GM21390 (cell line): ENCODE measurements at regions not wholly inside any gene's neighbourhood (a gene's known extent, or its start where the extent isn't known, plus 50 kb on each side); places are given as distances from the start of the nearest gene placed in this dataset.
"Not testable (repeated sequence)": the region's sequence is repeated elsewhere in the genome, so short reads cannot be mapped to it uniquely, and the experiment has no call there.

Experiments
- ATAC-seq: cut with Tn5 transposase; IDR thresholded peaks from one replicate; pipeline ENCODE4 v1.9.1; 2021; ENCODE audit not compliant: unreplicated experiment

DNA sequence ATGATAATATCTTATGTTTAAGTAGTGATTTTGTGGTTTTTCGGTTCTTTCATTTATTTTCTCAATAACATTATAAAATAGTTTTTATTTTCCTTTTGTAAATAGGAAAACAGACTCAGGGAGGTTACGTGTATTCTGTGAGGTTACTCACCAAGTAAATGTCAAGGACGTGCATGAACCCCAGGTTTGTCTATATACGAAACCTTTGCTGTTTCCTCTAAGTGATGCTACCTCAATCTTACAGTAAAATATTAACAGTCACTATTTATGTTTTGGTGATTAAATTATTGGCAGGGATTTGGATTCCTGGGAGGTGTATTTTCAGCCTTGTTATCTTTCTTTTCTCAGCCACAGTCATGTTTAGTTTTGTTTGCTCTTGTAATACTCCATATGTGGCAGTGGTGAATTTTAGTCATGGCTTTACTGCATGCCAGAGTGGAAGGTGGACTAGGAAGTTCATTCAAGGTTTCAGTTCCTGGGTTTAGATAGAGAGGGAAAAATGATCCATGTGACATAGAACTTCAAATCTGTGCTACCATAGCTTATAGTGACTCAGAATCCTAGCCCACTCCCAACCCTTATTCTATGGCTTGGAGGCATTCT is 139.9 kb downstream of the ARL4A start:
- no peak for ATAC-seq

DNA sequence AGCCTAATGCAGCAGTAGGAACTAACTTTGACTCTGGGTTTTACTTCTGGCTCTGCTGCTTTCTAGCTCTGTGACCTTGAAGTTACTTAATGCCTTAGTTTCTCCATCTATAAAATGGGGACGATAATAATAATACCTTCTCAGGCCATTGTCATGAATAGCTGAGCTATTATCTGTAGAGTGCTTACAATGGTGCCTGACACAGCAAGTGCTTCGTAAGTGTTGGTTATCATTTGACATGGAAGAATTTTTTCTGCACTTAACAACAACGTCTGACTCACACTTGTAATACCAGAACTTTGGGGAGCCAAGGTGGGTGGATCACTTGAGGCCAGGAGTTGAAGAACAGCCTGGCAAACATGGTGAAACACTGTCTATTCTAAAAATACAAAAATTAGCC is 140.5 kb downstream of the ARL4A start:
- ATAC-seq = no peak

GRCh38 chr7:12831024-12831423 is 143.6 kb downstream of the ARL4A start:
- no peak for ATAC-seq

DNA sequence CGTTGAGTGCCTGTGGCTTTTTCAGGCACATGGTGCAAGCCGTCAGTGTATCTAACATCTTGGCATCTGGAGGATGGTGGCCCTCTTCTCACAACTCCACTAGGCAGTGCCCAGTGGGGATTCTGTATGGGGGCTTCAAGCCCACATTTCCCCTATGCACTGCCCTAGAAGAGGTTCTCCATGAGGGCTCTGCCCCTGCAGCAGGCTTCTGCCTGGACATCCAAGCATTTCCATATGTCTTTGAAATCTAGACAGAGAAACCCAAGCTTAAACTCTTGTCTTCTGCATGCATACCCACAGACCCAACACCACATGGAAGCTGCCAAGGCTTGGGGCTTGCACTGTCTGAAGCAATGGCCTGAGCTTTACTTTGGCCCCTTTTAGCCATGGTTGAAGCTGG is 146.4 kb downstream of the ARL4A start:
- no peak for ATAC-seq

GRCh38 chr7:12834782-12835181 is 147.3 kb downstream of the ARL4A start:
- ATAC-seq = no peak

GRCh38 chr7:12839508-12840153 is 152.2 kb downstream of the ARL4A start:
- no peak for ATAC-seq

DNA sequence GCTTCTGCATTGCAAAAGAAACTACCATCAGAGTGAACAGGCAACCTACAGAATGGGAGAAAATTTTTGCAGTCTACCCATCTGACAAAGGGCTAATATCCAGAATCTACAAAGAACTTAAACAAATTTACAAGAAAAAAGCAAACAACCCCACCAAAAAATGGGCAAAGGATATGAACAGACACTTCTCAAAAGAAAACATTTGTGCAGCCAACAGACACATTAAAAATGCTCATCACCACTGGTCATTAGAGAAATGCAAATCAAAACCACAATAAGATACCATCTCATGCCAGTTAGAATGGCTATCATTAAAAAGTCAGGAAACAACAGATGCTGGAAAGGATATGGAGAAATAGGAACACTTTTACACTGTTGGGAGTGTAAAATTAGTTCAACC is 157.3 kb downstream of the ARL4A start:
- not testable (repeated sequence) for ATAC-seq

DNA sequence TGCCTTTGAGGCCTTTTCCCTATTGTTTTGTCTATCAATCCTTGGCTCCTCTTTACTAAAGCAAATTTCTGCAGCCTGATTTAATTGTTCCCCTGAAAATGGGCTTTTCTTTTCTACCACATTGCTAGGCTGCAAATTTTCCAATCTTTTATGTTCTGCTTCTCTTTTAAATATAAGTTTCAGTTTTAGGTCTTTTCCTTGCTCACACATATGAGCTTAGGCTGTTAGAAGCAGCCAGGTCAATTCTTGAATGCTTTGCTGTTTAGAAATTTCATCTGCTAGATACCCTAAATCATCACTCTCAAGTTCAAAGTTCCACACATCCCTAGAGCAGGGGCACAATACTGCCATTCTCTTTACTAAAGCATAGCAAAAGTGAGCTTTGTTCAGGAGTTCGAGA is 159.6 kb downstream of the ARL4A start:
- no peak for ATAC-seq

- no peak for ATAC-seq
Observed at GRCh38 chr7:12851142-12851541, 163.7 kb downstream of the ARL4A start.

DNA sequence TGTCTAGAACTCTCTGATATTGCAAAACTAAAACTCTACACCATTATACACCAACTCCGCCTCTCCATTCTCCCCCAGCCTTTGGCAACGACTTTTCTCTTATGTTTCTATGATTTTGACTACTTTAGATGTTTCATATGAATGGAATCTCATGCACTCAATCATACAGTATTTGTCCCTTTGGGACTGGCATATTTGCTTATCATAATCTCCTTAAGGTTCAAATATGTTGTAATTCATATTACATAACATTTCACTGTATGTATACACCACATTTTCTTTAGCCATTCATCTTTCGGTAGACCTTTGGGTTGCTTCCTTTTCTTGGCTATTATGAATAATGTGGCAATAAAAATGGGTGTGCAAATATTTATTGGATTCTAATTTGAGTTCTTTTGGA is 164.4 kb downstream of the ARL4A start:
- no peak for ATAC-seq

GRCh38 chr7:12855036-12855435 is 167.6 kb downstream of the ARL4A start:
- no peak for ATAC-seq

GRCh38 chr7:12859761-12860160 is 172.3 kb downstream of the ARL4A start:
- ATAC-seq = no peak

GRCh38 chr7:12861070-12861469 is 173.6 kb downstream of the ARL4A start:
- no peak for ATAC-seq

- ATAC-seq = no peak
Observed at GRCh38 chr7:12862146-12862545, 174.7 kb downstream of the ARL4A start.

DNA sequence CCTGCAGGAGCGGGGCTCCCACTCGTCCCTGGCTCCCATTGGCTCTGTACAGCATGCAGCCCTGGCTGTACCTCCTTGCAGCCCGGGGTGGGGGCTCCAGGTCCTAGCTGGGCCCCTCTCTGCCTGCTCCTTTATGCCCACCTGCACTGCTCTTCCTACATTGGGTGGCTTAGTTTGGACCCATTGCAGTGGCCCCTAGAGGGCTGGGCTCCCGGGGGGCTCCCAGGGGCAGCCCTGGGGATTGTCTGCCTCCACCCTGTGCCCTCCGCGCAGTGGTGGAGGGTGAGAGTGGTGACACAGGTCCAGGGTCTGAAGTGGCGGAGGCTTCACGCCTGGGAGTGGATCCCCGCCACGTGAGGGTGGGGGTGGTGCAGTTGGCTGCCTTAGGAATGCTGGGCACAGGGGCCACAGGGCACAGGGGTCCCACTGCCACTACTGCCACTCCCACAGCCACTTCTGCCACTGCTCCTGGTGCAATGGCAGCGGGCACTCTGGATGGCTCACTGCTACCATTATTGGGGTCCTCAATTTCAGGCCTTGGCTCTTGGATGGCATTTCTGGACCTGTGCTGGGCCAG is 177.1 kb downstream of the ARL4A start:
- no peak for ATAC-seq

- no peak for ATAC-seq
Observed at GRCh38 chr7:12865593-12865992, 178.2 kb downstream of the ARL4A start.

DNA sequence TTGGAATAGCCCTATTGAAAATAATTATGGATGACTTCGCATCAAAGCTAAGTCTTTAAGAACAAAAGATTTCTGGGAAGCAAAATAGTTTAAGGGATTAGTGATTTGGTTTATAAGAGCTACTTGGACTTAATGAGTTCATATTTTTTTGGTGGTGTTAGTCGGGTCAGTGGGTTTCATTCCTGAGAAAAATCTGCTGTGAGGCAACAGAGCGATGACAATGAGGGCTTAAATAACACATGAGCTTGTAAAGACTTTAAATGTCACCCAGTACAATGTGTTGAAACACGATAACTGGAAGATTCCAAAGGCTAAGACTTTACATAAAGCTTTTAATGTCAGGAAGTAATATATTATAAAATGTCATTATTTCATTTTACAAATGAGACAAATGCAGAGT is 178.8 kb downstream of the ARL4A start:
- no peak for ATAC-seq

GRCh38 chr7:12868027-12868426 is 180.6 kb downstream of the ARL4A start:
- ATAC-seq = no peak

- ATAC-seq = no peak
Observed at GRCh38 chr7:12870219-12870618, 182.8 kb downstream of the ARL4A start.

DNA sequence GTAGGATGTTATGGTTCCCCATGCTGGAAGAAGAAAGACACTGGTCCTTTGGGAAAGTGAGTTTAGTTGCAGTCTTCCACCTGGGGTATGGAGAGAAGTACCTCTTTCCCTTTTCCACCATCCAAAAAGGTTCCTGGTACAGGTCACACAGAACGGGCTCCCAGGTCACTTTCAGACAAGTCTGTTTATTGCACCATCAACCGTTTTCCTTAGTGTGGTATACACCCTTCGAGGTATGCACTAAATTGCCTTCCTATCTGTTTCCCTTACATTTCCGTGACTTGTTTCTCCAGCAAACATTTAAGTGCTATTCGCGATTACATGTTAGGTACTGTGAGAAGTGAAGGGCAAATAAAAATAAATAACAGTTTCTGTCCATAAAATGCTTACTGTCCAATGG is 185.1 kb downstream of the ARL4A start:
- no peak for ATAC-seq

- ATAC-seq = no peak
Observed at GRCh38 chr7:12873571-12873970, 186.1 kb downstream of the ARL4A start.

- ATAC-seq = no peak
Observed at GRCh38 chr7:12879139-12879538, 191.7 kb downstream of the ARL4A start.

- ATAC-seq = no peak
Observed at GRCh38 chr7:12881712-12882111, 194.3 kb downstream of the ARL4A start.
